GM12878 (cell line): ENCODE measurements at regions not wholly inside any gene's neighbourhood (a gene's known extent, or its start where the extent isn't known, plus 50 kb on each side); places are given as distances from the start of the nearest gene placed in this dataset.

ENCODE experiments used
- BCL3 ChIP-seq: IDR thresholded peaks from 2 replicates; pipeline ENCODE4 v1.6.1; 2011; ENCODE audit warnings: borderline replicate concordance, low read depth, mild to moderate bottlenecking, moderate library complexity, low read length; ENCODE audit not compliant: insufficient read depth, poor library complexity, severe bottlenecking
- BRCA1 ChIP-seq: IDR thresholded peaks from 2 replicates; pipeline ENCODE4 v1.6.1; 2011; ENCODE audit warnings: low read depth, low read length, improper control_type of control experiment
- CEBPZ ChIP-seq: fragments of 150-350 bp; IDR thresholded peaks from 2 replicates; pipeline ENCODE4 v1.6.1; 2016; ENCODE audit warnings: low read depth, low read length
- CTCF ChIP-seq, 3 experiments: IDR thresholded peaks in 2 of 3; conservative IDR thresholded peaks in 1 of 3; 2 replicates each; pipeline ENCODE4 v1.5.1; 2011; ENCODE audit warnings: low read depth in 3 of 3, low read length in 3 of 3, mild to moderate bottlenecking in 3 of 3, control low read depth in 2 of 3, moderate library complexity in 2 of 3, inconsistent platforms in 1 of 3, mixed read lengths in 1 of 3; ENCODE audit not compliant: control insufficient read depth in 2 of 3, insufficient read depth in 1 of 3; ENCODE audit errors: extremely low read depth in 1 of 3
- NFIC ChIP-seq: IDR thresholded peaks from 2 replicates; pipeline ENCODE4 v1.6.1; 2012; ENCODE audit warnings: low read depth, mild to moderate bottlenecking, inconsistent platforms, low read length, moderate library complexity
- POLR2A ChIP-seq: IDR thresholded peaks from 2 replicates; pipeline ENCODE4 v1.6.1; 2011; ENCODE audit warnings: low read depth, mild to moderate bottlenecking, low read length

GRCh38 chr13:76385586-76385985 lies 500.6 kb downstream of the KCTD12 start:
- no peak for TF ChIP-seq NFIC
- TF ChIP-seq CTCF (IDR thresholded peaks at IDR 0.05 in 2 of 3, conservative IDR thresholded peaks at IDR 0.05 in 1 of 3; ENCODE audit: control insufficient read depth in 2 of 3, extremely low read depth in 1 of 3, insufficient read depth in 1 of 3, low read depth in 3 of 3, low read length in 3 of 3), result no peak
- no peak for TF ChIP-seq CEBPZ
- TF ChIP-seq BRCA1, result no peak
- no peak for TF ChIP-seq POLR2A
- no peak for TF ChIP-seq BCL3
